GM18909 (cell line): ENCODE measurements at regions not wholly inside any gene's neighbourhood (a gene's known extent, or its start where the extent isn't known, plus 50 kb on each side); places are given as distances from the start of the nearest gene placed in this dataset.
A peak's percentile ranks its signal among the peaks of the same experiment; 100 is the strongest.

Source experiments
- ATAC-seq: cut with Tn5 transposase; IDR thresholded peaks from one replicate; pipeline ENCODE4 v1.9.1; 2021; ENCODE audit warnings: mild to moderate bottlenecking; ENCODE audit not compliant: unreplicated experiment, poor library complexity

DNA sequence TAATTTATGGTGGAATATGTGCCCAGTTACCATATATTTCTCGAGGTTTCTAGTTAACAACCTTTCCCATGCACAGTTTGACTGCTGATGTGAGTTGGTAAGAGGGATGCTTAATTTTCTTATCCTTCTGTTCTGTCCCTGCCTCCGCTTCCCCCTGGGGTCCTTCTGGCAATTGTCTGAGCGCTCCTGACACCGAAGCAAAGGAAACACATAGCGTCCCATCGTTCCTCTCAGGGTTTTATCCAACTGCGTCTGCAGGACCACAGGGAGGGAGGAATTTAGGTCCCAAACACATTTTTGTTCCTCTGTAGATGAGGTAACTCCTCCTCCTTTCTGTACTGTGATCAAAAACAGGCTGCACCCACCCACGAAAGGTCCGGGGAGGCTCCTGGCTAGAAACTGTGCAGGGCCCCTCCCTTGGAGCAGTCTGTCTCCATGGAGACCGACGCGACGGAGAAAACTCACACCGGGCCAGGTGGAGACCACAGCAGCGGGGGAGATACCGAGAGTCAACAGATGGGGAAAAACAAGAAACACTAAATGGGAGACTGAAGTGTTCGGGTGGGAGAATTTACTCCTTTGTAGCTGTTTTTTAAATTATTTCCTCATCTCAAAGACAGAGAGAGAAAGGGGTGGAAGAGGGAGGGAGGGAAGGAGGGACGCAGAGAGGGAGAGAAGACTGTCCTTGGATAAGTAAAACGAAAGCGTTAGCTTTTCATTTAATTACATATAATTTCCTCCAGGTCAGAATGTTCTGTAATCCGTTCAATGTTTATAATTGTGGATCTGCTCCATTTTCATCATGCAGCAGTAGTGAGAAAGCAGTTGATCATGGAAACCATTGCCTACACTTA, 191.8 kb upstream of the NBEA start:
- ATAC-seq = peak; percentile 44

DNA sequence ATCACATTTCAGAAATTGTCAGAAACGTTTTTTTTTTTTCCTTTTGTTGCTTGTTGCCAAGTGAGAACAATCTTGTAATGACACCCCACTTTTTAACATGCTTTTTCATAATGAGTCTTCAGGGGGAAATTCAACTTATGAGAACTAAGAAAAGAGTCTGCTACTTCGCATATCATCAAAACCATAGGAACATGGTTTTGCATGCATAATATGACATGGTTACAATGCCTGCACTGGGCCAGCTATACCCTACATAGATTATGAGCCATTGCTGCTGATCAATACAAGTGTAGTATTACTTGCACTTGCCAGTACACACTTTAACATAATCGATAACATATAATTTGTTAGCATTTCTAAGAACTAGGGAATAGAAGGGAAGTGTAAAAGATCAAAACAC, 191.0 kb upstream of the NBEA start:
- ATAC-seq = no peak

DNA sequence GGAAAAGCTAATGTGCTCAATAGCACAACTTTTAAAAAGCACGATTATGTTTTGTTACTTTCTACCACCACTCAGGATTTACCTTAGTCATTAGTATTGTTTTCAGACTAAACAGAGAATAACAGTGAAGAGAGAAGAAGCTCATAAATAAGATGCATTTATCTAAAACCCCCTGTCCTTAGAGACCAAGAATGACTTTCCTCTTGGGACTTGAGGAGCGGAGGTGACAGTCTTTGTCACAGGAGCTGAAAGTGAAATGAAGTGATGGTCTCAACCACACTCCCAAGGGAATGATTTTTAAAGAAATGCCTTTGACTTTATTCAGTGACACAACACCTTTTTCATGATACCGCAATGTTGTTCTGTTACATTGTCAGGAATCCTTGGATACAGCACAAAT, 190.6 kb upstream of the NBEA start:
- peak; percentile 40 for ATAC-seq

DNA sequence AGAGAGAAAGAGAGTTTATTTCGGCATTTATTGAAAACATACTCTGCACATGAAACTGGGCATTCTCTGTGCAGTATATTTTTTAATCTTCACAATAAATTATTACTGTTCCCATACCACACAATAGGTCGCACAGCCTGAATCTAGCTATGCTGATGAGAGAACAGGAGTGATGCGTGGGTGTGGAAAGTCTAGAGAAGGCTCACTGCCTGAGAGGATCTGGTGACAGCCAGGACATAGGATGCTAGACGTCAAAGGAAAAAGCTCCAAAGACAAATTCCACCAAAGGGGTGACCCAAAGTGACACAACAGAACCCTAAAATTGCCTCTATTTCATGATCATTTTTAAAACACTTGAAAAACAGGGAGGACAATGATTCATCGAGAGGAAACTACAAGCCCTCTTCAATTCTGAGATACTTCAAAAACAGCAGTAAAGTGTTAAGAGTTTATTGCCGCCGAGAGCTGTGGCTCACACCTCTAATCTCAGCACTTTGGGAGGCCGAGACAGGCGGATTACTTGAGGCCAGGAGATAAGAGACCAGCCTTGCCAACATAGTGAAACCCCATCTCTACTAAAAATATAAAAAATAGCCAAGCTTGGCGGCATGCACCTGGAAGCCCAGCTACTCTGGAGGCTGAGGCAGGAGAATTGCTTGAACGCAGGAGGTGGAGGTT, 189.6 kb upstream of the NBEA start:
- no peak for ATAC-seq

DNA sequence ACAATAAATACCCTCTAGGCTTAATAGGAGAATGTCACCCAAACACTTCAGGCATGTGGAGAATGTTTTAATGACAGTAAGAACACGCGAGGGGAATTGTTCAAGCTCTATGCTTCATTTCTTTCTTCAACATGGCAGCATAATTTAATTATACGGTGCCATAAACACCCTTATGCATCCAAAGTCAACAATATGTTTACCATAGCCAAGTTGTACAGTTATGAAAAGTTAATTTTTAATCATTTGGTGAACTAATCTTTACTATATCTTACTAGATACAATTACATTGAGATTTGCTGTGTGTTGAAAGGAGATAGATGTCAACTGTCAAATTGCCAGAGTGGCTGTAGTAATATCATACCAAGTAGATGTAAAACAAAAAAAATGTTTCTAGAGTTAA, 185.9 kb upstream of the NBEA start:
- no peak for ATAC-seq

DNA sequence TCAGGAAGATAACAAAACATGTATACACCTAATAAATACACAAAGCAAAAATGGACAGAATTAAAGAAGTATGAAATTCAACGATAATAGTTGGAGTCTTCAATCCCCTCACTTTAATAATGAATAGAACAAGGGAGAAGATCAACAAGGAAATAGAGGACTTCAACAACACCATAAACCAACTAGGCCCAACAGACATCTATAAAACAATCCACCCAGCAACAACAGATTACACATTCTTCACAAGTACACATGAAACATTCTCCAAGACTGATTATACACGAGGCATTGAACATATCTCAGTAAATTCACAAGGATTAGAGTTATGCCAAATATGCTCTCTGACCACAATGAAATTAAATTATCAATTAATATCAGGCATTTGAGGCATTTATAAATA, 185.5 kb upstream of the NBEA start:
- no peak for ATAC-seq

DNA sequence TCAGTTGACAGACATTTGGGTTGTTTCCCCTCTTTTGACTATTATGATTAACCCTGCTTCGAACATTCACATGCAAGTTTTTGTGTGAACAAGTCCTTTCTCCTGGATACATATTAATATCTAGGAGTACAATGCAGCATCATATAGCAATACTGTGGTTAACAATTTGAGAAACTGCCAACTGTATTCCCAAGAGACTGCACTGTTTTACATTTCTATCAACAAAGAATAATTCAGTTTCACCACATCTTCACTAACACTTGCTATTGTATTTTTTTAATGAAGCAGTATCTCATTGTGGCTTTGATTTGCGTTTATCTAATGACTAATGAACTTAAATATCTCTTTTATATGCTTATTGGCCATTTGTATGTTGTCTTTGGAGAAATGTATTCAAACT, 184.6 kb upstream of the NBEA start:
- ATAC-seq = no peak

DNA sequence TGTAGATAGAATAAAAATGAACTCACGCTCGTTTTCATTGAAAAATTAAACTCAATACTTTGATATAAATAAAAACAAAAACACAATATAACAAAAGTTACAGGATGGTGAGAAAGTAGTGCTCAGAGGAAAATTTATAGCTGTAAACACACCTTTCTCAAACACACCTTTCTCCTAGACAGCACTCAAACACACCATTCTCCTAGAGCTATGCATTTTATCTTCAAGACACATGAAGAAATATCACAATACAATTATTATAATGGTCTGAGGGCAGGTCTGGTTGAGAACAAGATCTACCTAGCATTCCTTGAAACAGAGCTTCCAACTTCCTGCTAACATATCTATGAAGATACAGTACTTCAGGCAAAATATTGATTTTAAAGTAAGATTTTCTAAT, 183.4 kb upstream of the NBEA start:
- no peak for ATAC-seq

DNA sequence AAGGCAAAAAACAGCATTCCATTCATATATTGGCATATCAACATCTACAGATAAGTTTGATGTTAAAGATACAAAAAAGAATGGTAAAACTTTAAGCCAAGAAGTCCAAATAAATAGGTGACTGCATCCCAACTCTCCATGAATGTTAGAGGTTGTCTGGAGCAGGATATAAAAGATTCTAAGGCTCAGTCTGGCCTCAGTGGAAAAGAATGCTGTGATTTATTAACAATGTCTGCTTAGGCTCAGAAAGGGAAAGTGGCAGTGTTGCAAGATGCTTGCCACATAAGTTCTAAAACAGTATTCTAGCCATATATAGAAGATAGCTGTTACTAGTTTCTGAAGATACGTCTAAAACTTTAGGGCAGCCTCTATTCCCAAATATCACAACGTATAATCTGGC, 179.8 kb upstream of the NBEA start:
- no peak for ATAC-seq

DNA sequence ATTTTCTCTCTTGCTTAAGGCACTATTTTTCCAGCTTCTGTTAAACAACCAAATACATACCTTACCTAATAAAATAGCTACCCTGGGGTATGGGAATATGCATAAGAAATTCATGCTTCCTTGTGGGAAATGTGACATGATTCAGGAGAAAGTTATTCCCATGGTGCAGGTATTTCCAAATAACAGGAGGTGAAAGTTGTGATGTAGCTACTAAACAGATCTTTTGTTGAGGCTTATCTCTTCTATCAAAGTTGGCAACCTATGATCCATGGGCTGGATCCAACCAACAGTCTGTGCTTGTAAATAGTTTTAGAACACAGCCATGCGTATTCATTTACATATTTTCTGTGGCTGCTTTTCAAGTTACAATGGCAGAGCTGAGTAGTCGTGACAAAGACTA, 177.8 kb upstream of the NBEA start:
- no peak for ATAC-seq

DNA sequence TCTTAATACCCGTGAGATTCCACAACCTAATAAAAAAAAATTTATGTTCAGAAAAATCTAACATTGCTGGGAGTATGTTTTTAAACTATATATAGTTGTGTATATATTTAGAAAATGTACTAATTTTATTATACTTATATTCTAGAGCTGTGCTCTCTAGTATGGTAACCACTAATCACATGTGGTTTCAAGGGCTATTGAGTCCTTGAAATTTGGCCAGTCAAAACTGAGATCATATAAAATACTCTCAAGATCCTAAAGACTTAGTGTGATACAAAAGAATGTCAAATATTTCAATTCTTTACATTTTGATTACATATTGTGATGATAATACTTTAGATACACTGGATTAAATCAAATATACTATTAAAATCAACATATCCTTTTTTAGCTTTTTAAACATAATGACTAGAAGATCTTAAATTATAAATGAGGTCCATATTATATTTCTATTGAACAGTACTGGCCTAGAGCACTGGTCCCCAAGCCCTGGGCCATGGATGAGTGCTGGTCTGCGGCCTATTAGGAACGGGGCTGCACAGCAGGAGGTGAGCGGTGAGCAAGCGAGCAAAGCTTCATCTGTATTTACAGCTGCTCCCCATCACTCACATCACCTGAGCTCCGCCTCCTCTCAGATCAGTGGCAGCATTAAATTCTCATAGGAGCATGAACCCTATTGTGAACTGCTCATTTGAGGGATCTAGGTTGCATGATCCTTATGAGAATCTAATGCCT, 176.5 kb upstream of the NBEA start:
- ATAC-seq = no peak

DNA sequence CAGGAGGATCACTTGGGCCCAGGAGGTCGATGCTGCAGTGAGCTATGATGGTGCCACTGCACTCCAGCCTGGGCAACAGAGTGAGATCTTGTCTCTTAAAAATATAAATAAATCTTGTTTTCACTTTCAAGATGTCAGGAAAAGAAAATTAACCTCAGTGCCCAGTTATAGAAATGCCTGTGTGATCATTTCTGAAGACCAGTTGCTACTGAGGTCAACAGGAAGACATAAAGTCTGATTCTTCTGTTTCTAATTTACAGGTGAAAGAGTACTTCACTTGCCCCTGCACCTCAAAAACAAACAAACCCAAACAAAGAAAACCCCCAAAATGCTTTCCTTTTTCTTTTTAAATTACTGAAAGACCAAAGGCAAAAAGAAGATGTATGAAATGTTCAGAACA, 174.3 kb upstream of the NBEA start:
- ATAC-seq = no peak

DNA sequence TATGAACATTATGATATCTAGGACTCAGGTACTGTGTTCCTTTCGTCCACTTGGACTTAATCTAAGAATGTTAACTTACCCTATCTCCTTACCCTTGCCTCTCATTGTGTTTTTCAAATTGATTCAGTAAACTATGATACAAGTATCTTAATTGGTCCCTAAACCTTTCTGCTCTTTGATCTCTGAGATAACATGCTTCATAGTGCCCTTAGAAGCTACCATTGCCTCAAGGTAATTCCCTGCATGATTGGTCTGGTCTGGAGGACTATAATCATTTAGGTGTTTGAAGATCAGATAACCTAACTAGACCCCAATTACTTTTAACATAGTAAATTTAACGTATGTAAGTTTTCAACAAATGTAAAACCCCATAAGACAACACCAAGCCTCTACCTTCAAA, 169.9 kb upstream of the NBEA start:
- ATAC-seq = no peak

DNA sequence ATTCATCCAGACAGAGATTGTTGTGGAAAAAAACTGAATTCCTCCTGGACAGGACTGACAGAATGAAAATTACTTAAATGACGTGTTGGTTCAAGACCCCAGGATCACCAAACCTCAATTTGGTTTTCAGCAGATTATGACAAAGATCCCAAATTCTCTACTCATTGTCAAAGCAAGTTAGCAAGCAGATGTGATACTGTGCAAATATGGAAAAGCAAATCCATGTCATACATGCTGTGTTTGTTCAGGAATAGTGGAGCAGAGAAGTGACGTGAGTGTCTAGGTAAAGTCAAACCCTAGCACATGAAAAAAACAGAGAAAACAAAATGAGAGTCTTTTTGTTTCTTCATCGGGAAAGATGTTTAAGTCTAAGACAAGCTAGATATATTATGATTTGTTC, 169.2 kb upstream of the NBEA start:
- no peak for ATAC-seq

DNA sequence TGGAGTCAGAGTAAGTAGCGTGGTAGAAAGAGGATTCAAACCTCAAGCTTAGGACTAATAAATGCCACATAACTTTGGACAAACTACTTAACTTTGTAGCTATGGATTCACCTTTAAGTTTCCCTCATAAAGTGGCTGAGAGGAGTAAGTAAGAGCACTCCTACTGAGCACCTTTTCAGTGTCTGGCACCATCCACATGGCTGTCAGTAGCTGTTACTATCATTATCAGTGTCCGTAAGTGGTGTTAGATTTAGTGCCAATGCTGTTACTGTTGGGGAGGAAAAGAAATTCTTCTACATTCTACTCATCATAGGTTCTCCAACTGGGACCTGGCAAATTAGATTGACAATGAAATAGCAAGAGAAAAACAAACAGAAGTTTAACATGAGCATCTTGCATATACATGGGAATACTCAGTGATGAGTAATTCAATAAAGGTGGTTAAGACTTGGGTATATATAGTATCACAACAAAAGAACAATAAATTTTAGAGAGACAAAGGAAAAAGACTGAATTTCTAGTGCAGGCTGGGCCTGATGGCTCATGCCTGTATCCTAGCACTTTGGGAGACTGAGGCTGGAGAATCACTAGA, 165.6 kb upstream of the NBEA start:
- ATAC-seq = no peak

DNA sequence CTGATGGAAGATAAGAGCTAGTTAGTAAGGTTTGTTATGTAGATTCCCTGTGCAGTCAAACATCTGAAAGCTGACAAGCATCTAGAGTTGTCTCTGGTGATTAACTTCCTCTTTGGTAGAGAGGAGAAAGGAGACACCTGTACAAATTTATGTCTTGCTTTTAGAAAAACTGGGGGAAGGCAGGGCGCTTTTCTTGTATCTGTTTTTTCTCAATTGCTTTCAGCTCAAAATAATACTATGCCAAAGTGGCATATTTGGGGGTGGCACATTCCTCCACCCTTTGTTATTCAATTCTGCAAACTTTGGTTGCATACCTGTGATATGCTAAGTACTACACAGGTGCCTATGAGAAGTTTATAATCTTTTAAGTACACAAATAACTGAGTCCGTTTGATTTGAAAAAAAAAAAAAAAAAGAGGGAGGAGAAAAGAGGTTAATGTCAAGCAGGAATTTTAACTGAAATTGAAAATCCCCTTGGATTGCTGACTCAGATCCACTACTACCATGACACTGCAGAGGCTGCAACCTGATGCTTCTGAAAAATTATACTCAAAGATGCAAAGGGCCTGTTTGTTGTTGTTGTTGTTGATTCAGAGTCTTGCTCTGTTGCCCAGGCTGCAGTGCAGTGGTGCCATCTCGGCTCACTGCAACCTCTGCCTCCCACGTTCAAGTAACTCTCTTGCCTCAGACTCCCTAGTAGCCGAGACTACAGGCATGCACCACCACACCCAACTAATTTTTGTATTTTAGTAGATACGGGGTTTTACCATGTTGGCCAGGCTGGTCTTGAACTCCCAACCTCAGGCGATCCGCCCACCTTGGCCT, 164.8 kb upstream of the NBEA start:
- no peak for ATAC-seq

DNA sequence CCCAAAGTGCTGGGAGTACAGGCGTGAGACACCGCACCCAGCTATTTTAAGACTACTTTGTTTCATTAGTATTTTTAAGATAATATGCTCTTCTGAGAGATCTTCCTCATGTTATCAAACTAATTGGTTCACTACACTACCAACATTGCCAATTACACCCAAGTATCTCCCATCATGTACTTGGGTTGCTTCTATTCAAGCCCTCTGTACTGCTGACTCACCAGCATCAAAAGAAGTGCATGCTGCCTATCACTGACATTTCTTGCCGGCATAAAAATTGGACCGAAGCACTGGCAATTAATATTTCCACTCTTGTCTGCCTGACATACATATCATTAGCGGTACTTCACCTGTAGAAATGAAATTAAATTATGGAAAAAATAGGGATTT, 164.2 kb upstream of the NBEA start:
- no peak for ATAC-seq

DNA sequence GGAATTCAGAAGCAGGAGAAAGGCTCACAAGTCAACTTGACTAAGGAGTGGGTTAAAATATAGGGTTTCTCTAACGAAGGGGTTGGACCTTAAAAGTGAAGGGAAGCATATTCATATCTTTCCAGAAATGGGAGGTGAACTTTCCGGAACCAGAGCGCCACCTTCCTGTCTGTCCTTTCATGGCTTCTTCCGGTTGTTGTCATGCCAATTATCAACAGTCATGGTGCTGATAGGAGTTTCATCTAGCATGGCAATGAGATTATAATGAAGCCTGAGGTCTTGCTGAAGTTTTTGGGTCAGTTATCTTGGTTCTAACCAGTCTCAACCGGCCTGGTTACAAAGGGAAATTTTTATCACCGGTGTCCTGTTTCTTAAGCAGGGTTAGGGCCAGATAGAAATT, 162.9 kb upstream of the NBEA start:
- no peak for ATAC-seq

DNA sequence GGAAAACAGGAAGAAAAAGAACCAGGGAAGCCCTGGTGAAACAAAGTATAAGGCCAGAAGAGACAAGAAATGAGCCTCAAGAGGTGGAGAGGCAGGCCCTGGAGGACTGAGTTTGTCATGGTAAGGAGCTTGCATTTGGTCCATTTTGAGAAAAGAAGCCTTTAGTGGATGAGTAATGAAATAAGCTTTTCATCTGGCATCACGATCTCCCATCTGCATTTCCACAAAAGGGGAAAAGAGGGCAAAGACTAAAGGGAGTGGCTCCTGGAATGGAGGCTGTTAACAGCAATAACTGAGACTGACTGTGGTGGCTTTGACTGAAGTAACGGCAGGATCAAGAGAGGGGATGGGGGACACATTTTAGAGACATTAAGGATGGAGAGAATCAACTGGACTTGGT, 148.8 kb upstream of the NBEA start:
- no peak for ATAC-seq

DNA sequence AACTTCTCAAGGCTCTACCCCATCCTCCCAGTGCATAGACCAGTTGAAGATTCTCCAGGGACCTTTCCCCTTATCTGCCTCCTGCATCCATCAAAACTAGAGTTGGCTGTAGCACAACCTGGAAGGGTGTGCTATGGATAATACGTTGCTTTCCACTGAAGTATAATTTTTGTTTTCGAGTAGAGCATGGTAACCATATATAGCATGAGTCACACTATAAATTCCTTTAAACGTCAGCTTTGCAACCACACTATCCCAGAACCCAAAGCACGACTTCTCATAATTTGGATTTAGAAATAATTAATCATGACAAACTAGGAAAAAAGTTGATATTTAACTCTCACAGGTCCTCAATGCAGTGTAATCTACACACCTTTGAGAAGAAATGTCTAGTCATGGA, 138.3 kb upstream of the NBEA start:
- no peak for ATAC-seq
